ENCODE measurements at regions not wholly inside any gene's neighbourhood (a gene's known extent, or its start where the extent isn't known, plus 50 kb on each side); places are given as distances from the start of the nearest gene placed in this dataset.

DNA sequence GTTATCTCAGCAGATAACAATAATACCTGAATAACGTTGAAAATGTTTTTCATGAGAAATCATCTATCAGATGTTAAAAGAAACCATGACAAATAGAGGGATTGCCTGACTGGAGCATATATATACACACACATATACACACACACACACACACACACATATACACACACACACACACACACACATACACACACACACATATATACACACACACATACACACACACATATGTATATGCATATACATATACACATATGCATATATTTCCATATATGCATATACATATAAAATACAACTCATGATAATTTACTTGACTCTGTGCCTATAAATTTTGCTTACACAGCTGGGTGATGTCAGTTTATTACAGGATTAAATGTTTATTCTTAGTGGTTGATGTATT lies 847.3 kb upstream of the ADAMTS5 start:
- H3K9me3 ChIP-seq = no peaks in the 10 kb centered on the region
- TF ChIP-seq, protein P1, sequence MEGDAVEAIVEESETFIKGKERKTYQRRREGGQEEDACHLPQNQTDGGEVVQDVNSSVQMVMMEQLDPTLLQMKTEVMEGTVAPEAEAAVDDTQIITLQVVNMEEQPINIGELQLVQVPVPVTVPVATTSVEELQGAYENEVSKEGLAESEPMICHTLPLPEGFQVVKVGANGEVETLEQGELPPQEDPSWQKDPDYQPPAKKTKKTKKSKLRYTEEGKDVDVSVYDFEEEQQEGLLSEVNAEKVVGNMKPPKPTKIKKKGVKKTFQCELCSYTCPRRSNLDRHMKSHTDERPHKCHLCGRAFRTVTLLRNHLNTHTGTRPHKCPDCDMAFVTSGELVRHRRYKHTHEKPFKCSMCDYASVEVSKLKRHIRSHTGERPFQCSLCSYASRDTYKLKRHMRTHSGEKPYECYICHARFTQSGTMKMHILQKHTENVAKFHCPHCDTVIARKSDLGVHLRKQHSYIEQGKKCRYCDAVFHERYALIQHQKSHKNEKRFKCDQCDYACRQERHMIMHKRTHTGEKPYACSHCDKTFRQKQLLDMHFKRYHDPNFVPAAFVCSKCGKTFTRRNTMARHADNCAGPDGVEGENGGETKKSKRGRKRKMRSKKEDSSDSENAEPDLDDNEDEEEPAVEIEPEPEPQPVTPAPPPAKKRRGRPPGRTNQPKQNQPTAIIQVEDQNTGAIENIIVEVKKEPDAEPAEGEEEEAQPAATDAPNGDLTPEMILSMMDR (IDR thresholded peaks at IDR 0.05) = no peak
- no peak for DNase-seq (ENCODE audit: low spot score)
- no peaks in the 10 kb centered on the region for H3K27me3 ChIP-seq
- peaks cover 0 to 21% of the 10 kb centered on the region in 2 donors for H3K4me1 ChIP-seq
- H3K36me3 ChIP-seq = no peaks in the 10 kb centered on the region
- no peak overlapping the region for H3K27ac ChIP-seq
- no peak overlapping the region for H3K4me3 ChIP-seq

DNA sequence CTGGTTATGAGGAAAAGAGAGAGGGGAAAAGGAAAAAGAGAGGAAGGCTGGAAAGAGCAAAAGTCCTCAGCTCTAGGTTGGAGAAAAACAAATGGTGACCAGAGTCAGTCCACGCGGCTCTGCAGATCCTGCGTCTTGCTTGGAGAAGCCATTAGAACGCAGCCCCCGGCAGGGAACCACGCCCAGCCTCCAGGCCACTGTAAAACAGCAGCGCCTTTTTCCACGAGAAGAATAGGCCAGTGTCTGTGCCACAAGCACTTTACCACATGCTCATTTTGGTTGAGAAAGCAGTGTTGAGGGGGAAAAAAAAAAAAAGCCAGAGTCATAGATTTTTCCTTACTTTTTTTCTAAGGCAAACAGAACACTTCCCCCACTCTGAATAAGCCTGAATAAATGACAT lies 846.9 kb upstream of the ADAMTS5 start:
- H3K36me3 ChIP-seq = no peaks in the 10 kb centered on the region
- H3K27me3 ChIP-seq = no peaks in the 10 kb centered on the region
- TF ChIP-seq, protein P1 (IDR thresholded peaks at IDR 0.05) = no peak
- H3K27ac ChIP-seq = no peak overlapping the region
- H3K9me3 ChIP-seq = no peaks in the 10 kb centered on the region
- peaks cover 0 to 19% of the 10 kb centered on the region in 2 donors for H3K4me1 ChIP-seq
- H3K4me3 ChIP-seq = no peak overlapping the region
- DNase-seq (ENCODE audit: low spot score) = no peak

DNA sequence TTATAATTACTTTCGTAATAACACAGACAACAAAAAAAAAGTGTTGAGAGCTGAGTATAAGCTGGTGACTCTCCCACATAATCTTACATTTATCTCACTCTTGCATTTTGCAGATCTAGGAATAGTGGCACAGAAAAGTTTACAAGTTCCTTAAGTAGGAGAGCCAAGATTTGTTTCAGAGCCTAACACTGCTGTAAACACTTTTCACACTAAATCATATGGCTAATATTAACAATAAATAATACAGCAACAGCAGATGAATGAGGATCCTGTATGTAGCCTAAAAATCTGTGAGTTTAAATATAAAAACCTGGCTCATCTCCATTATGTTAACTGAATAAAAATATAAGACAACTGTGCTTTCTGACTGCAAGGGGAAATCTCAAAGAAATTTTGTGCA lies 846.5 kb upstream of the ADAMTS5 start:
- no peak for DNase-seq (ENCODE audit: low spot score)
- Histone ChIP-seq H3K27ac (no peak overlapping the region), H3K36me3 (no peaks in the 10 kb centered on the region), H3K4me3 (no peak overlapping the region), H3K27me3 (no peaks in the 10 kb centered on the region), H3K4me1 (peaks cover 0 to 14% of the 10 kb centered on the region in 2 donors), H3K9me3 (no peaks in the 10 kb centered on the region)
- TF ChIP-seq, protein P1 (IDR thresholded peaks at IDR 0.05) = no peak

DNA sequence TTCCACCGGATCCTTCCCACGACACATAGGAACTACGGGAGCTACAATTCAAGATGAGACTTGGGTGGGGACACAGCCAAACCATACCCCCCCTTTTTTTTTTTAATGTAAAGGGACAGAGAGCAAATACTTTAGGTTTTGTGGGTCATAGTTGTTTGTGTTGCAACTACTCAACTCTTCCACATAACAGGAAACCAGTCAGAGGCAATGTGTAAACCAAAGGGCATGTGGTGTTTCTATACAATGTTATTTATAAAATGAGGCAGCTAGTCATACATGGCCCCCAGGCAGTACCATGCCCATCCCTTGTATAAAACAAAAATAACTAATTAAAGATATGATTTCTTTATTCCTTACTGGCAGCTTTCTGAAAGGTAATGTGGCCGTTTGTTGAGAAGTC lies 845.4 kb upstream of the ADAMTS5 start:
- H3K27me3 ChIP-seq = no peaks in the 10 kb centered on the region
- no peak for DNase-seq (ENCODE audit: low spot score)
- H3K4me1 ChIP-seq = peaks cover 0 to 7% of the 10 kb centered on the region in 2 donors
- no peaks in the 10 kb centered on the region for H3K9me3 ChIP-seq
- no peak overlapping the region for H3K27ac ChIP-seq
- TF ChIP-seq, protein P1 (IDR thresholded peaks at IDR 0.05) = no peak
- no peak overlapping the region for H3K4me3 ChIP-seq
- no peaks in the 10 kb centered on the region for H3K36me3 ChIP-seq

DNA sequence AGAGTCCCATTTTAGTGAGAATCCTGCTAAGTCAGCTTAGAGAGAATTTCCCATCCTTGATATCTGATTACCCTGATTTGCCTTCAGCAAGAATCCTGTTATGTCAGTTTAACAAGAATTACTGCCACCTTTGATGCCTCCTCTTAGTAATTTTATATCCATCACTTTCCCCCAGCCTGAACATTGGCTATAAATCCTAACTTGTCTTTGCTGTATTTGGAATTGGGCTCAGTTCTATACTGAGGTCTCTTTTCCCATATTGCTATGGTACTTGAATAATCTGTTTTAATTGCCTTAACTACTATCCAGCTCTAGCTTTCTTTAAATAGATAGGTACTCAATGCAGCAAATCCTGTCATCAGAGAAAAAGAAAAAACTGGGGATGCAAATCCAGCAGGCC lies 842.0 kb upstream of the ADAMTS5 start:
- Histone ChIP-seq H3K27me3 (no peaks in the 10 kb centered on the region), H3K36me3 (no peaks in the 10 kb centered on the region), H3K4me1 (no peaks in the 10 kb centered on the region), H3K9me3 (no peaks in the 10 kb centered on the region), H3K4me3 (no peak overlapping the region), H3K27ac (no peak overlapping the region)
- TF ChIP-seq, protein P1 (IDR thresholded peaks at IDR 0.05) = no peak
- DNase-seq (ENCODE audit: low spot score) = no peak

DNA sequence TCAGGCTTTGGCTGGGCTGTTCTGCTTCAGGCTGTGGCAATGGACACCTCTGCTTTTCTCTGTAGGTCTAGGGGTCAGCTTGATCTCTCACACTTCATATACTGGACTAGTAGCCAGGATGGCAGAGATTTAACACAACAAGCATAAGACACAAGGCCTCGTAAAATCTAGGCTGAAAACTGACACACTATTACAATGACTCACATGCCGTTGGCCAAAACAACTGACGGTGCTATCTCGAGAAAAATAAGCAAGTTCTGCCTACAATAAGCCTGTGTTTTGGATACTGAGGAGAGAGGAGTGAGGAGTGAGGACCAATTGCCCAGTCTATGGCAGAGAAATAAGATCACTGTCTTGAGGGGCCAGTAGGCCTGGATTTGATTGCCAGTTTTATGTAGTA lies 840.7 kb upstream of the ADAMTS5 start:
- no peak for DNase-seq (ENCODE audit: low spot score)
- Histone ChIP-seq H3K4me1 (no peaks in the 10 kb centered on the region), H3K36me3 (no peaks in the 10 kb centered on the region), H3K27ac (no peak overlapping the region), H3K4me3 (no peak overlapping the region), H3K27me3 (no peaks in the 10 kb centered on the region), H3K9me3 (no peaks in the 10 kb centered on the region)
- TF ChIP-seq, protein P1 (IDR thresholded peaks at IDR 0.05) = no peak
